IPS DF 6.9 (cell line): ENCODE measurements at regions not wholly inside any gene's neighbourhood (a gene's known extent, or its start where the extent isn't known, plus 50 kb on each side); places are given as distances from the start of the nearest gene placed in this dataset.
"Not testable (repeated sequence)": the region's sequence is repeated elsewhere in the genome, so short reads cannot be mapped to it uniquely, and the experiment has no call there.

Source experiments
- DNase-seq: peaks from one replicate; pipeline ENCODE4 v3.0.0-alpha.2; 2013; ENCODE audit warnings: low read depth, low spot score
- H3K27ac ChIP-seq: one replicate; pipeline ENCODE4 v1.5.1; 2013; ENCODE audit warnings: low read length, control low read depth
- H3K27me3 ChIP-seq: 2 replicates; pipeline ENCODE4 v1.6.1; 2013; ENCODE audit warnings: mild to moderate bottlenecking, low read length; ENCODE audit not compliant: control insufficient read depth, insufficient read depth
- H3K36me3 ChIP-seq: 2 replicates; pipeline ENCODE4 v1.6.1; 2013; ENCODE audit warnings: low read length; ENCODE audit not compliant: control insufficient read depth, insufficient read depth
- H3K4me1 ChIP-seq: 2 replicates; pipeline ENCODE4 v1.6.1; 2013; ENCODE audit warnings: low read length; ENCODE audit not compliant: control insufficient read depth, insufficient read depth
- H3K4me3 ChIP-seq: 2 replicates; pipeline ENCODE4 v1.5.1; 2013; ENCODE audit warnings: mild to moderate bottlenecking, low read length
- H3K9me3 ChIP-seq: 2 replicates; pipeline ENCODE4 v1.6.1; 2013; ENCODE audit warnings: low read length, inconsistent platforms; ENCODE audit not compliant: control insufficient read depth, insufficient read depth
- WGBS: extraction: QIAGEN DNeasy Blood & Tissue Kit; methylation state at CpG from one replicate; pipeline ENCODE4 v1.1.7; 2013; ENCODE audit warnings: mixed read lengths, missing lambda C conversion rate; ENCODE audit not compliant: insufficient read length, insufficient coverage; 5-methylcytosine and 5-hydroxymethylcytosine counted together

DNA sequence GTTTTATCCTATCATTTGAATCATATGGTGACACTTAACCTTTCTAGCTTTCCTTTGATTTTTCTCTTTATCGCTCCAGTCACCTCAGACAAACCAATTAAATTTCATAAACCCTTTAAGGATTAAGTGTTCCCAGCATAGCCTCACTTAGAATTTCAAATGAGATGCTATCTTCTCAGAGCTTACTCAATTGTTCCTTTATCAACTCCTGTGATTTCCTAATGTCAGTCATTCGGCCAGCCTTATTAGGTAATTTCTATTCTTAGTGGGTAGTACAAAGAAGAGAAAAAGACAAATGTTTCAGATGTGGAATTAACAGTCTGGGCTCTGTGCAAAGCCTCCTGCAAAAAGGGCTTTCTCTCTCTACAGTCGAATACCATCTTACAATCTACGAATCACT, 77.1 kb upstream of the CCDC90B start:
- no peak for DNase-seq
- Histone ChIP-seq H3K9me3 (peaks cover 1% of the 10 kb centered on the region; the same call in 1 of the 2 replicates), H3K4me3 (no peak overlapping the region), H3K4me1 (no peaks in the 10 kb centered on the region), H3K36me3 (no peaks in the 10 kb centered on the region), H3K27ac (no peak overlapping the region), H3K27me3 (no peaks in the 10 kb centered on the region)
- no CpG with 5 or more reads among the region's 4 CpGs for WGBS

DNA sequence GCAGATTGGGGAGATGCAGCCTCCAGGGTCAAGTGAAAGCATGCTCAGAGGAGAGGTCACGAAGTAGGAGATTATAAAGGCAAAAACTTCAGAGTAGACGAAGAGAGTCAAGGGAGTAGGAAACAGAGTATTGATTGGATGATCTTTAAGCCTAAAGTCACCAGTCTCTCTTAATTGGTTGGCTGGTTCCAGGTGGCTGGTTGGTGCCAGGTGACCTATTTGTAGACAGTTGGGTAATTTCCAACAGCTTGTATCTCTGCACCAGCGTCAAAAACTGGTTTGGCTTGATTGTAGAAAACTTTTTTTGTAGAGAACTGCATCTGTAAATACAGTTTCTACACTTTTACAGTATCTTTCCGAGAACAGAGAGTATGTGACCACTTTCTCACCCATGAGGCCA, 75.7 kb upstream of the CCDC90B start:
- DNase-seq, result no peak
- no peak overlapping the region for H3K27ac ChIP-seq
- WGBS, result no CpG with 5 or more reads among the region's 4 CpGs

DNA sequence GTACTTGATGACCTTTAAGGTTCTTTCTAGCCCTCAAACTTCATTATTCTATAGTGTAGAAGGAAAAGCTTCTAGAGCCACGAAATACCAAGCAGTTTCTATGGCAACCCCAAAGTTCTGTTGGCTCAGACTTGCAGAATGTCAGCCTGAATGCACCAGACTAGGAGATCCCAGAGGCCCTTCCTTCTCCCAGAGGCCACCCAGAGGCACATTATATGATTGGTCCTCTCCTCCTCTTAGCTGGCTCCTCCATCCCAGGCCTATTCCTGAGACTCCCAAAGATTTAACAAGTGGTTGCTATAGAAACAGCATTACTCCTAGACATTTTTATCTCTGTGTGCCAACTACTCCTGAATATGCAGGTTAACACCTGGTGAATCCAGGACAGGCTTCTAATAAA, 69.2 kb upstream of the CCDC90B start:
- Histone ChIP-seq H3K27me3 (no peaks in the 10 kb centered on the region), H3K27ac (no peak overlapping the region), H3K4me3 (no peak overlapping the region), H3K36me3 (no peaks in the 10 kb centered on the region), H3K4me1 (no peaks in the 10 kb centered on the region), H3K9me3 (no peaks in the 10 kb centered on the region)
- no peak for DNase-seq
- WGBS, result no CpG with 5 or more reads among the region's 1 CpG

More for the DNA sequence above, 75.7 kb upstream of the CCDC90B start:
- Histone ChIP-seq H3K9me3 (no peaks in the 10 kb centered on the region; the same call in 1 of the 2 replicates), H3K27me3 (no peaks in the 10 kb centered on the region), H3K4me3 (no peak overlapping the region), H3K36me3 (no peaks in the 10 kb centered on the region), H3K4me1 (no peaks in the 10 kb centered on the region)

DNA sequence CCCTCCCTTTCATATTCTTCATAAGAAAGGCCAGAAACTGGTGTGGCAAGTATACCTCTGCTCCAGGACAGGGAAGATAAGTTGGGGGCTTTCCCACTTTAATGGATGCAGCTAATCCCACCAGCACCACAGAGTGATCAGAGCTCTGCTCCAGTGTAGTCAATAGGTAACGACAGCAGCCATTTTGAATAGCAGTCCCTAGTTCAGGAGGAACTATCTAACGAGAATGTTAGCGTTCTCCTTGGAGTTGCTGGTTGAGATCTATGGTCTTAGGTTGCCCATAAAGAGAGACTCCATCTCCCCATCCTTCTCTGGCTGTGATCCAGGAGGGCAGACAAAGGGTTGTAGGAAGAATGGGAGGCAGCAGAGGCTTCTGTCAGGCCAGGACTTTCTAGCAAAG, 64.0 kb upstream of the CCDC90B start:
- H3K9me3 ChIP-seq, result no peaks in the 10 kb centered on the region
- H3K36me3 ChIP-seq, result no peaks in the 10 kb centered on the region
- no peaks in the 10 kb centered on the region for H3K27me3 ChIP-seq
- no CpG with 5 or more reads among the region's 3 CpGs for whole genome bisulfite sequencing
- H3K27ac ChIP-seq, result no peak overlapping the region
- H3K4me1 ChIP-seq, result no peaks in the 10 kb centered on the region
- DNase-seq, result no peak
- H3K4me3 ChIP-seq, result no peak overlapping the region

DNA sequence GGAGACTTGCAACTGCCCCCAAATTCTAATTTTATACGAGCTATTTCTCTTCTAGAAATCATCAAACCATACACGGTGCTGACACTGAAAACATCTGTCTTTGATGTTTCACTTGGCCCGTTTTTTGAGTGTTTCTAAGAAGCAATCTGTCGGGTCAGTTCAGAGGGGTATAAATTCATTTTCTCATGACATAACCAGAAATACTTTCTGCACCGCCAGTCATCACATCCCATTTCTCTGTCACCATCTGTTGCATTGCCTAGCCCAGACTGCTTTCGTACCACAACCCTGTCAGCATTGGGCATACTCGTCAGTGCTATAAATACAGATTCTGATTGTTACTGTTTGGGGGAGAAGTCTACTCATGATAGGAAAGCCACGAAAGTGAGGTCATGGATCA, 63.1 kb upstream of the CCDC90B start:
- Histone ChIP-seq H3K4me3 (no peak overlapping the region), H3K36me3 (no peaks in the 10 kb centered on the region), H3K4me1 (no peaks in the 10 kb centered on the region), H3K27ac (no peak overlapping the region), H3K27me3 (no peaks in the 10 kb centered on the region), H3K9me3 (no peaks in the 10 kb centered on the region)
- WGBS, result no CpG with 5 or more reads among the region's 8 CpGs
- no peak for DNase-seq

DNA sequence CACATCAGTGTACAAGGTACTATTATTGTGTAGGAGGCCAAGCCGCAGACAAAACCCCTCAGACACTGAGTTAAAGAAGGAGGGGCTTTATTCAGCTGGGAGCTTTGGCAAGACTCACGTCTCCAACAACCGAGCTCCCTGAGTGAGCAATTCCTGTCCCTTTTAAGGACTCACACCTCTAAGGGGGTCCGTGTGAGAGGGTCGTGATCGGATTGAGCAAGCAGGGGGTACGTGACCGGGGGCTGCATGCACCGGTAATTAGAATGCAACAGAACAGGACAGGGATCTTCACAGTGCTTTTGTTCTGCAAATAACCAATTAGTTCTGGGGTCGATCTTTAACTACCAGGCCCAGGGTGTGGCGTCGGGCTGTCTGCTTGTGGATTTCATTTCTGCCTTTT, 60.5 kb upstream of the CCDC90B start:
- H3K27me3 ChIP-seq, H3K27ac ChIP-seq, H3K4me1 ChIP-seq, H3K4me3 ChIP-seq, H3K9me3 ChIP-seq, H3K36me3 ChIP-seq, DNase-seq: not testable (repeated sequence)
- WGBS, result no CpG with 5 or more reads among the region's 12 CpGs

DNA sequence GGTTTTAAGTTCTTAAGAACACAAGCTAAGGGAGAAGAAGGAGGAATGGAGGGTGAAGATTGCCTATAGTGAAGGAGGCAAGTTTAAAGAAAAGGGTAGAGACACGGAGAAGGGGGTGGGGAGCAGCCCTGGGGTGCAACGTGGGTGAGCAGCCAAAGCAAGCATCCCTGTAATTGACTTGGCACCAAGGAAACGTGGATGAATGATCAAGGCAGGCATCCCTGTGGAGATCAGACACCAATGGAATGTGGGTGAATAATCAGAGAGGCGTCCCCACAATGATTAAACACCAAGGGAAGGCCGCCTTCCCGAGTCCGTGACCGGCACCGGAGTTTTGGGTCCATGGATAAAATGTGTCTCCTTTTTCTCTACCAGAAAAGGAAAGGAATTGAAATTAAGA, 58.4 kb upstream of the CCDC90B start:
- not testable (repeated sequence) for H3K36me3 ChIP-seq, H3K4me3 ChIP-seq, DNase-seq, H3K27me3 ChIP-seq, H3K4me1 ChIP-seq, H3K9me3 ChIP-seq, H3K27ac ChIP-seq
- no CpG with 5 or more reads among the region's 9 CpGs for WGBS

DNA sequence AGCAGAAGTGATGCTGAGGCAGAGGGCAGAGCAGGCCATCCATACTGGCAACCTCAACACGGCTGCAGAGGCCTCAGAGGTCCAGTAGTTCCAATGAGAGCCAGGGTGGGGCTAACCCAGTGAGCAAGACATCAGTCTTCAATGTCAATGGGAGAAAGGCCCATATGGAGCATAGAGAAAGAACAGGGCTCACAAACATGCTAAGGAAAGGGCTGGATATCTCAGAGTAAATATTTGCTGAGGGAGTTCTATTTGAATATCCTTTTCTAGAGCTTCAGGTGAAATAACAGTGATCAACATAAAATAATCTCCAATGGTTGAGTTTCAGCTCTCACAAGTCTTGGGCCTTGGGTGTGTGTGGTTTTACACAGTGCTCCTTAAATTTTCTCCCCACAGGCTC, 50.8 kb upstream of the CCDC90B start:
- Histone ChIP-seq H3K9me3 (no peaks in the 10 kb centered on the region), H3K27ac (no peak overlapping the region), H3K36me3 (no peaks in the 10 kb centered on the region), H3K27me3 (no peaks in the 10 kb centered on the region), H3K4me1 (no peaks in the 10 kb centered on the region), H3K4me3 (no peak overlapping the region)
- no peak for DNase-seq
- no CpG with 5 or more reads among the region's 1 CpG for WGBS
